Tibial nerve (tissue), 4 donors: ENCODE measurements at regions not wholly inside any gene's neighbourhood (a gene's known extent, or its start where the extent isn't known, plus 50 kb on each side); places are given as distances from the start of the nearest gene placed in this dataset.

ENCODE experiments used
- EP300 ChIP-seq, 2 donors: sonication (generic); formaldehyde crosslinking; IDR thresholded peaks; one replicate each; pipeline ENCODE4 v1.6.1; 2017; ENCODE audit warnings: antibody characterized with exemption in 2 of 2, mild to moderate bottlenecking in 1 of 2
- POLR2A ChIP-seq, 2 donors: fragments of 450-650 bp; IDR thresholded peaks; one replicate each; pipeline ENCODE4 v1.6.1; 2017; ENCODE audit warnings: antibody characterized with exemption in 2 of 2, mild to moderate bottlenecking in 2 of 2, moderate library complexity in 2 of 2
- TF ChIP-seq, protein P1 (sequence below), 5 experiments: fragments of 200-600 bp in 3 of 5; fragments of 450-650 bp in 2 of 5; sonication (generic) in 3 of 5; IDR thresholded peaks; one replicate each; pipeline ENCODE4 v1.5.1; 2016 to 2019; ENCODE audit warnings: antibody characterized with exemption in 5 of 5, mild to moderate bottlenecking in 3 of 5, moderate library complexity in 2 of 5

DNA sequence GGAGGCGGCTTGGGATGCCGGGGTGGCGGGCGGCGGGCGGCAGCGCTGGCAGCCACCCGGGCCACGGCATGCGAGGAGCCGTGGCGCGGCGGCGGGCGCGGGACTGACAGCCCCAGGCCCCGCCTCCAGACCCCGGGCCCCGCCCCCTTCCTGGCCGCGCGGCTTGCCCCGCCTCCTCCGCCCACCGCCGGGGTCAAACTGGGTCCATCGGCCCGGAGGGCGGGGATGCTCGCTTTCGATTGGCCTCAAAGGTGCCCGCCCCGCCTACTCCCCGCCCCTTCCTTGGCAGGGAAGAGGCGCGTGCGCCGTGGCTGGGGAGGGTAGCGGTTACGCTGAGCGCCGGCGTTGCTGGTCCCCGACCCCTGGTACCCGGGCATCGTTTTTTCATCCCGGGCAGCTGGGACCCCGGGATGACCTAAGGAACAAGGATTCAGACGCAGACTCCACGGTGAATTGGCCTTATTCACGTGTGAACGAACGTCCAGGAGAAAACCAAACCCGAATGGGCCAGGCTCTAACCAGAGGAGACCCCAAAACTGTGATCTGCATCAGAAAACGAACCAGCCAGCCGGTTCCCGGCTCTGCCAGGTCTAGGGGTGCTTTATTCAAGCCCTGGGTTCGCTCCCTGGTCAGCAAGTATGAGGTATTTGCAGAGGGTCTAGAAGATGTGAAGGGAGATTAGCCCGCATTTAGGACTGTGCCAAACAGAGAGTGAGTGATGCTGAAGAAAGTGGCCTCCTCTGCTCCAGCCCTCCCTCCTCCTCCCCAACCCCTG is 117.2 kb upstream of the GUCA2B start:
- peak in 1 of 2 donors; percentile 20 for TF ChIP-seq POLR2A (IDR thresholded peaks at IDR 0.05)
- TF ChIP-seq, protein P1, sequence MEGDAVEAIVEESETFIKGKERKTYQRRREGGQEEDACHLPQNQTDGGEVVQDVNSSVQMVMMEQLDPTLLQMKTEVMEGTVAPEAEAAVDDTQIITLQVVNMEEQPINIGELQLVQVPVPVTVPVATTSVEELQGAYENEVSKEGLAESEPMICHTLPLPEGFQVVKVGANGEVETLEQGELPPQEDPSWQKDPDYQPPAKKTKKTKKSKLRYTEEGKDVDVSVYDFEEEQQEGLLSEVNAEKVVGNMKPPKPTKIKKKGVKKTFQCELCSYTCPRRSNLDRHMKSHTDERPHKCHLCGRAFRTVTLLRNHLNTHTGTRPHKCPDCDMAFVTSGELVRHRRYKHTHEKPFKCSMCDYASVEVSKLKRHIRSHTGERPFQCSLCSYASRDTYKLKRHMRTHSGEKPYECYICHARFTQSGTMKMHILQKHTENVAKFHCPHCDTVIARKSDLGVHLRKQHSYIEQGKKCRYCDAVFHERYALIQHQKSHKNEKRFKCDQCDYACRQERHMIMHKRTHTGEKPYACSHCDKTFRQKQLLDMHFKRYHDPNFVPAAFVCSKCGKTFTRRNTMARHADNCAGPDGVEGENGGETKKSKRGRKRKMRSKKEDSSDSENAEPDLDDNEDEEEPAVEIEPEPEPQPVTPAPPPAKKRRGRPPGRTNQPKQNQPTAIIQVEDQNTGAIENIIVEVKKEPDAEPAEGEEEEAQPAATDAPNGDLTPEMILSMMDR (IDR thresholded peaks at IDR 0.05), result peak in 2 of 5 experiments; percentile 6 to 18
- TF ChIP-seq EP300 (IDR thresholded peaks at IDR 0.05), result peak; percentile 64 to 75
